ENCODE measurements at regions not wholly inside any gene's neighbourhood (a gene's known extent, or its start where the extent isn't known, plus 50 kb on each side); places are given as distances from the start of the nearest gene placed in this dataset.

GRCh38 chr2:114203679-114204078 is 238.8 kb upstream of the DPP10 start:
- Histone ChIP-seq H3K9me3 (ENCODE audit: control insufficient read depth in 4 of 4, low read length in 3 of 4) (peaks cover 0 to 3% (median 2%) of the 10 kb centered on the region in 4 donors), H3K4me1 (ENCODE audit: control insufficient read depth in 4 of 4, insufficient read depth in 4 of 4, low read length in 3 of 4) (no peaks in the 10 kb centered on the region), H3K36me3 (ENCODE audit: control insufficient read depth in 4 of 4, insufficient read depth in 3 of 4, low read depth in 1 of 4, low read length in 3 of 4) (no peaks in the 10 kb centered on the region), H3K9ac (ENCODE audit: low read depth in 1 of 2, low read length in 2 of 2) (no peak overlapping the region), H3K27me3 (ENCODE audit: control insufficient read depth in 4 of 4, insufficient read depth in 4 of 4, low read length in 3 of 4) (no peaks in the 10 kb centered on the region), H3K27ac (ENCODE audit: low read depth in 1 of 2, low read length in 2 of 2) (no peak overlapping the region), H3K4me3 (ENCODE audit: low read depth in 1 of 3, low read length in 3 of 3) (no peak overlapping the region)
- DNase-seq (ENCODE audit: low spot score), result no peak
- TF ChIP-seq TAF1 (conservative IDR thresholded peaks at IDR 0.05), result no peak
- no peak for TF ChIP-seq MAX (IDR thresholded peaks at IDR 0.05)
- TF ChIP-seq ZBTB33 (IDR thresholded peaks at IDR 0.05), result no peak
- TF ChIP-seq JUND (IDR thresholded peaks at IDR 0.05), result no peak
- TF ChIP-seq RXRA (IDR thresholded peaks at IDR 0.05), result no peak
- no peak for TF ChIP-seq SP1 (IDR thresholded peaks at IDR 0.05)
- TF ChIP-seq FOXA2 (IDR thresholded peaks at IDR 0.05), result no peak
- WGBS, result 67% methylated on average over 1 of the region's 1 CpG

- Histone ChIP-seq H3K36me3 (ENCODE audit: control insufficient read depth in 4 of 4, insufficient read depth in 3 of 4, low read depth in 1 of 4, low read length in 3 of 4) (no peaks in the 10 kb centered on the region), H3K27me3 (ENCODE audit: control insufficient read depth in 4 of 4, insufficient read depth in 4 of 4, low read length in 3 of 4) (no peaks in the 10 kb centered on the region), H3K9me3 (ENCODE audit: control insufficient read depth in 4 of 4, low read length in 3 of 4) (no peaks in the 10 kb centered on the region), H3K9ac (ENCODE audit: low read depth in 1 of 2, low read length in 2 of 2) (no peak overlapping the region), H3K4me3 (ENCODE audit: low read depth in 1 of 3, low read length in 3 of 3) (no peak overlapping the region), H3K27ac (ENCODE audit: low read depth in 1 of 2, low read length in 2 of 2) (no peak overlapping the region), H3K4me1 (ENCODE audit: control insufficient read depth in 4 of 4, insufficient read depth in 4 of 4, low read length in 3 of 4) (no peaks in the 10 kb centered on the region)
- WGBS, result 50% methylated on average over 3 of the region's 3 CpGs
- no peak for DNase-seq (ENCODE audit: low spot score)
- TF ChIP-seq EGR1 (IDR thresholded peaks at IDR 0.05; ENCODE audit: low read depth in 2 of 2) (no peak), HNF4A (conservative IDR thresholded peaks at IDR 0.05) (peak; percentile 51 to 68), HNF4G (IDR thresholded peaks at IDR 0.05) (peak; percentile 10)
Observed at GRCh38 chr2:114213808-114214207, 228.6 kb upstream of the DPP10 start.

- TF ChIP-seq ZBTB33 (IDR thresholded peaks at IDR 0.05) (no peak), RAD21 (IDR thresholded peaks at IDR 0.05) (no peak), HNF4G (IDR thresholded peaks at IDR 0.05) (no peak), SP1 (IDR thresholded peaks at IDR 0.05) (no peak), NR2F2 (IDR thresholded peaks at IDR 0.05) (no peak), JUND (IDR thresholded peaks at IDR 0.05) (no peak), ATF3 (IDR thresholded peaks at IDR 0.05) (no peak), TAF1 (conservative IDR thresholded peaks at IDR 0.05) (no peak), GABPA (IDR thresholded peaks at IDR 0.05 in 1 of 2, conservative IDR thresholded peaks at IDR 0.05 in 1 of 2) (no peak)
- no peaks in the 10 kb centered on the region for H3K36me3 ChIP-seq (ENCODE audit: control insufficient read depth in 4 of 4, insufficient read depth in 3 of 4, low read depth in 1 of 4, low read length in 3 of 4)
- H3K9me3 ChIP-seq (ENCODE audit: control insufficient read depth in 4 of 4, low read length in 3 of 4), result no peaks in the 10 kb centered on the region
- no peaks in the 10 kb centered on the region for H3K27me3 ChIP-seq (ENCODE audit: control insufficient read depth in 4 of 4, insufficient read depth in 4 of 4, low read length in 3 of 4)
- WGBS, result 74% methylated on average over 2 of the region's 2 CpGs
- no peak overlapping the region for H3K27ac ChIP-seq (ENCODE audit: low read depth in 1 of 2, low read length in 2 of 2)
- no peak overlapping the region for H3K4me3 ChIP-seq (ENCODE audit: low read depth in 1 of 3, low read length in 3 of 3)
- no peaks in the 10 kb centered on the region for H3K4me1 ChIP-seq (ENCODE audit: control insufficient read depth in 4 of 4, insufficient read depth in 4 of 4, low read length in 3 of 4)
- DNase-seq (ENCODE audit: low spot score), result no peak
- H3K9ac ChIP-seq (ENCODE audit: low read depth in 1 of 2, low read length in 2 of 2), result no peak overlapping the region
Observed at GRCh38 chr2:114218383-114218782, 224.1 kb upstream of the DPP10 start.

Measured in liver (tissue), 7 donors.